Fibroblast of villous mesenchyme (primary cell): ENCODE measurements at regions not wholly inside any gene's neighbourhood (a gene's known extent, or its start where the extent isn't known, plus 50 kb on each side); places are given as distances from the start of the nearest gene placed in this dataset.

Experiments used
- DNase-seq: peaks from one replicate; pipeline ENCODE4 v3.0.0-alpha.2; 2010; ENCODE audit warnings: low read depth
- H3K4me3 ChIP-seq: 2 replicates; pipeline ENCODE4 v1.5.1; 2011; ENCODE audit warnings: low read depth, mild to moderate bottlenecking, low read length
- CTCF ChIP-seq: IDR thresholded peaks from 2 replicates; pipeline ENCODE4 v1.5.1; 2012; ENCODE audit warnings: low read depth, mild to moderate bottlenecking, low read length; ENCODE audit not compliant: insufficient read depth

DNA sequence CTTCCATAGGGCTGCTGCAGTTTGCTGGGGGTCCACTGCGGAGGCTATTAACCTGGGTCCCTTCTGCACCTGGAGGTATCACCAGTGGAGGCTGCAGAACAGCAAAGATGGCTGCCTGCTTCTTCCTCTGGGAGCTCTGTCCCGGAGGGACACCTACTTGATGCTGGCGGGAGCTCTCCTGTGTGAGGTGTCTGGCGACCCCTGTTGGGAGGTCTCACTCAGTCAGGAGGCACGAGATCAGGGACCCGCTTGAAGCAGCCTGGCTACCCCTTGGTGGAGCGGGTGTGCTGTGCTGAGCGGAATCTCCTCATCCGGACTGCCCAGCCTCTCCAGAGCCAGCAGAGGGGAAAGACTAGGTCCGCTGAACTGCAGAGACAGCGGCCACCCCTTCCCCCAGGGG lies 56.0 kb upstream of the CTXND1 start:
- no peak overlapping the region for H3K4me3 ChIP-seq
- DNase-seq, result no peak
- no peak for TF ChIP-seq CTCF

- no peak overlapping the region for H3K4me3 ChIP-seq
- peak; percentile 49 for TF ChIP-seq CTCF
- DNase-seq, result peak; percentile 37
These were observed 57.9 kb upstream of the CTXND1 start for GRCh38 chr15:80309769-80310384.

- no peak for TF ChIP-seq CTCF
These were observed 58.8 kb upstream of the CTXND1 start for GRCh38 chr15:80310776-80311175.

GRCh38 chr15:80315289-80315987 lies 63.4 kb upstream of the CTXND1 start:
- TF ChIP-seq CTCF, result no peak
- DNase-seq, result no peak
- no peak overlapping the region for H3K4me3 ChIP-seq

More at GRCh38 chr15:80310776-80311175, 58.8 kb upstream of the CTXND1 start:
- no peak for DNase-seq
- H3K4me3 ChIP-seq, result no peak overlapping the region

GRCh38 chr15:80317389-80318182 lies 65.6 kb upstream of the CTXND1 start:
- TF ChIP-seq CTCF, result no peak
- DNase-seq, result peak; percentile 79
- no peak overlapping the region for H3K4me3 ChIP-seq

GRCh38 chr15:80321853-80322252 lies 69.8 kb upstream of the CTXND1 start:
- TF ChIP-seq CTCF, result no peak
- no peak overlapping the region for H3K4me3 ChIP-seq
- DNase-seq, result no peak
